ENCODE measurements at regions not wholly inside any gene's neighbourhood (a gene's known extent, or its start where the extent isn't known, plus 50 kb on each side); places are given as distances from the start of the nearest gene placed in this dataset.

GRCh38 chr9:129411501-129412175, 209.3 kb downstream of the C9orf50 start:
- DNase-seq: peak; percentile 26

GRCh38 chr9:129410226-129410625, 210.7 kb downstream of the C9orf50 start:
- DNase-seq: peak; percentile 26

DNA sequence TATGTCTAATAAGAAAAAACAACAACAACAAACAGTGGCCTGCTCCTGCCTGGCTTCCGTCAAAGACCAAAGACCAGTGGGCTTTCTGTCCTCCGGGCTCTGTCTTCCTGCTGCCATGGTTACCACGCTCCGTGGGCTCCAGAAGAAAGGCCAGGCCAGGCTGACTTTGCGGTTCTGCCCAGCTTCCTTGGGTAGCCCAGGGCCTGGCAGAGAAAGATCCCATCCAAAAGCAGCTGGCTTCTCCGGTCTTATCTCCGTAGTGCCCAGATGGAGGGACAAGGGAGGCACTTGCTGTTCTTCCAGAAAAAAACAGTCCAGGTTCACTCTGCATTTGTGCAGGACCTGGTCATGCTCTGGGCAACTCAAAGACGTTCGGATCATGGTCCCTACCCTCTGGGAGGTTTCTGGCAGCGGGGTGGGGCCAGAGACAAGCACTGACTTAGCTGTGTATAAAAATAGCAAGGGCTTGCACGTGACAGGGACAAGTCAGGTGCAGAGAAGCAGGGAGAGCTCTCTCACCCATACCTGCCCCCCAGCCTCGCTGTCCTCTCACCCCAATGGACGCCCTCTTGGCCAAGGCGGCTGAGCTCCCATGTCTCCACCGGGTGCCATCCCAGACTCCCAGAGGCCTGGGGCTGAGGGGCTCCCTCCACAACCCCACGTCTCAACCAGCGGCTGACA, 212.2 kb downstream of the C9orf50 start:
- DNase-seq: peak; percentile 27

DNA sequence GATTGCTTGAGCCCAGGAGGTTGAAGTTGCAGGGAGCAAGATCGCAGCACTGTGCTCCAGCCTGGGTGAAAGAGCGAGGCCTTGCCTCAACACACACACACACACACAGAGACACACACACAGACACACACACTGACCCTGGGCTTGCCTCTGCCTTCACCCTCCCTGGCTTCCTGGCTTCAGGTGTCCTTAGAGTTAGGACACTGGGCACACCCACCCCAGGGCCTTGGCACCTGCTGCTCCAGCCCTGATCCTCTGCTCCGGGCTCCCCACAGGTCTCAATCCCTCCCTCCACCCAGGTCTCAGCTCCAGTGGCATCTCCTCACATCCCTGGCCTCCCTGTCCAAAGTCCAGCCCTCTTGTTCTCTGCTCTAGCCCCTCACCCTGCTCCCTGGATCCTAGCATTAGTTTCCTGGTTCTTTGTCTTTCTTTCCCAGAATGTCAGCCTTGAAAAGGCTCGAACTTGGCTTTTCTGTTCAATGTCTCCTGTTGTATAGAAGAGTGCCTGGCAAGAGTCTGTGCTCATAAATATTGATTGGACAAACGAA, 212.9 kb downstream of the C9orf50 start:
- no peak for DNase-seq

DNA sequence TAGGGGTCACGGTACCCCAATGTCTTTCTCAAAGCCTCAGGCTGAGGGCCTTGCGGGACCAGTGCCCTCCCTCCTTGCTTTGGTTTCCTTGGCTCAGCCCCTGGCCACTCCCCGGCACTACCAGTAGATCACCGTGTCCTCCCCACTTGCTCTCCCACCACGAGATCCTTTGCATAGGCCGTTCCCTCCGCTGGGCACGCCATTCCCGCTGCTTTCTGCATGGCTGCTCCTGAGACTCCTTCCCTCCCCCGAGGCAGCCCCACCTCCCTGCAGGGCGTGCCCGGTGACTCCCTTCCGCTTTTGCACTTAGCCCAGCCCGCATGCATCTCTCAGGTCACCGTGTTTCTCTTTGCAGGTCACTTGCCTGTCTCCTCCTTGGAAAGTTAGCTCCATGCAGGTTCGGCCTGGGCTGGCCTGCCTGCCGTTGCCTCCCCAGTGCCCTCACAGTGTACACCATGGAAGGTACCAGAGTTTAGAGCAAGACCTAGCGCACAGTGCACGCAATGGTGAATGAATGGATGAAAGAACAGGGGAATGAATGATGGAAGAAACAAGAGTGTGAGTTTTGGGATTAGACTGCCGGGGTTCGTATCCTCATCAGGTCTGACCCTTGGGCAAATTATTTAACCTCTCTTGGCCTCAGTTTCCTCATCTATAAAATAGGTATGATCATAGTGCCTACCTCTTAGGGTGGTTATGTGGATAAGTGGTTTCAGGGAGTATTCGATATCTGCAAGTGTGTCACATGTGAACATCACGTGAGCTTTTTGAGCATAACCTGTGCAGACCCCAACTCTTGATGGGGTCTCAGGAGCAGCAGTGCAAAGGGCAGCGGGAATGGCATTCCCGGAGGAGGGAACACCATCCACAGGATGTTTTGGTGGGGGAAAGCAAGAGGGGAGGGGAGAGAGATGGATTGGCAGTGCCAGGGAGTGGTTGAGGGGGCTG, 214.3 kb downstream of the C9orf50 start:
- DNase-seq: peak; percentile 25

DNA sequence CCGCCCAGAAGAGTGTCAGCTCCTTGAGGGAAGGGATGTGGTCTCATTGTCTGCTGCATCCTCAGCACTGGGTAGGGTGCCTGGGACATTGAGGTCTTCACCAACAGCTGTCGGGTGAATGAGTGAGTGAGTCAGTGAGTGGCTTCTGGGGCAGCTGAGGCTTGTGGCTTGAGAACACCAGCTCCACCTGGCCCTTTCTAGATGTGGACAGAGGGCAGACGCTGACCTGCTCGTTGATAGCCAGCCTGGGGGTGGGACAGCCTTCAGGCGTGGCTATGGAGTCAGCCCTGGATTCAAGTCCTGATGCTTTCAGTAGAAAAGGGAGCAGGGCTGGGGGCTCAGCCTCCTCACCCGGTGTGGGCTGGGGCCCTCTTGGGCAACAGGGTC, 215.1 kb downstream of the C9orf50 start:
- DNase-seq: no peak

DNA sequence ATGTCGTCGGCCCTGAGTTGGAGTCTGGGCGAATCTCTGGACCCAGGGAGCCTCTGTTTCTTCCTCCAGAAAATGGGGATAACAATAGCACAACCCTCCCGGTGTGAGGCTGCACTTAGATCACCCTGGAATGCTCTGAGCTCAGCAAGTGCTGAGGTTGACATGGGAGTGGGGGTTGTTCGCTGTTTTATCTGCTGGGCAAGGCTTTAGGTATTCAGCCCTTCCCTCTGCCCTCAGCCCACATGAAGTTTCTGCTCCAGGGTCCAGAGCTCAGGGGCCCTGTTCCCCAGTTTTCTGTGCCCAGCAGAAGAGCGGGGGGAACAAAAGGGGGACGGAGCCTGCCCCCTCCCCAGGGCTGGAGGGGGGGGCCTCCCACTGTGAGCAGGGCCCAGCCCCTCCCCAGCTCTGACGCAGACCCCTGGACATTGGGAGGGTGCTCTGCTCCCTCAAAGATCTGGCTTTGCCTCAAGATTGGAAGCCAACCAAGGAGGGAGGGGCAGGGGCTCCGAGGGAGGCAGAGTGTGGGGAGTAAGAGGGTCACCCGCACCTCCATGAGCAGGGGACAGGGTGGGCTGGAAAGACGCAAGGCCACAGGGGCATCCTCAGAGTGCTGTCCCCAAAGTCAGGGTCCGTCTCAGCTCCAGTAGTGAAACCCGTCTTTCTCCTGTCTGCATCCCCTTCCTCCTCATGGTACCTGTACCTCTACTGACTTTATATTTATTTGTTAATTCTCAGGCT, 215.6 kb downstream of the C9orf50 start:
- DNase-seq: peak; percentile 22

- peak; percentile 19 for DNase-seq
Observed at GRCh38 chr9:129404621-129405020, 216.3 kb downstream of the C9orf50 start.

DNA sequence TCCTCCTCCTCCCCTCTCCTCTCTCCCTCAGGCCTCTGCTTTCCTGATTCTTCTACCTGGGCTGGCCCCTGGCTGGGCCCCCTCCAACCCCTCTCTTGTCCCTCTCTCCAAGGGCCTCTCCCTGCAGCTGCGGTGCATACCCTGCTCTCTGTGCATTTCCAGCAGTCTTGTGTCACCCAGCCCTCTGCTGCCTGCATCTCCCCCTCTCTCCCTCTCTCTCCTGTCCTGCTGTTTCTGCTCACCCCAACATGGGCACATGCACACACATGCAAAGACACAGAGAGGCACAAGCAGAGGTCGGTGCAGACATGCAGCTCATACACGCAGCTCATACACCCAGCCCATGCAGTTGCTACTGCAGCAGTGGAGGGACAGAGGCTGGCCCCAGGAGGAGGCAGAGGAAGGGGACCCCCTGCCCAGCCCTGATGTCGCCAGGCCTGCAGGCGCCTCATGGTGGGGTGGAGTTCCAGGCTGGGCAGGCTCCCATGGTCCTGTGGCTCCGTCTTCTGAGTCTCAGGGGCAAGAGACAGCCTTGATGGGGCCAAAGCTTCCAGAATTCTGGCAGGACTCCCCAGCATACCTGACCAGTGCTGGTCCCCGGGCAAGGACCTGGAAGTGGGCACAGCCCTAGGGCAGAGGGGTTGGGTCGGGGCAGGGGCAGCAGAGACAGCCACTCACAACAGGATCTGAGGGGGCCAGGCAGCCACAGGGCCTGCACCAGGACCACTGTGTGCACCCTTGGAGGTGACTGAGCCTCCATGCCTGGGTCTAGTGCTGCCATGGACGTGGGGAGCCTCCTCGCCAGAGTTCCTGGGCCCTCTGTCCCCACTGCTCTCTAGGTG, 216.9 kb downstream of the C9orf50 start:
- peak; percentile 35 for DNase-seq

DNA sequence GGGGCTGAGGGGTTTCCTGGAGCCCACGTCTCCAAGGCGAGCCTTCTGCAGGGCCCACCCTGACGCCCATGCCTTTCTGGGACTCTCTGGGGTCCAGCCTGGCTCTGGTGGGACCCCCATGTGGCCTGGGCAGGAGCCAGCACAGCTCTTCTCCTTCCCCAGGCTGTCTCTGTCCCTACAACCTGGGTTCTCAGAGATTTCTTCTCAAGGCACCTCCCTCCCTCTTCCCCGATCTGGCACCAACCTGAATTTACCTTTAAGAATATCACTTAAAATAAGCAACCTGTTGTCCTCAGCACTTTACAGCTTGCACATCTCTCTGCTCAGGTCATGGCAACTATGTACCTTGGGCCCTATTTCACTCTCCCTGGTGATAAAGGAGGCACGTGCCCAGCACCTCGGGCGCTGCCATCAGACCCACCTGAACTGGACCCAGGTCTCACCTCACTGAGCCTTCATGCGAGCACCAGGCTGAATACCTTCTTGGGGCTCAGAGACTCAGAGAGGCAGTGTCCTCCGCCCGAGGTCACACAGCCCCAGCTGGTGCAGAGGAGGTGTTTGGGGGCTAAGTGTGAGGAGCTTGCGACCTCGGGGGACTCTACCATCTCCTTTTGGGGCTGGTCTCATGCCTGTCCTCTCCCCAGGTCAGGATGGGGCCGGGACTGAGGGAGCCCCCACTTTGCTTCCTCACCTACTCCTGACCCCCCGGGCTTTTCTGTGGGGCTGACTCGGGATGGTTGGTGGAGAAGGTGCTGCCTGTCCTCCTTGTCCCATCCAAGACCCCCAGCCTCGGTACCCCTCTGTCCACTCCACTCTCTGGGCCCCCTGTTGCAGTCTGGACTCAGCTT, 217.7 kb downstream of the C9orf50 start:
- DNase-seq: peak; percentile 16

DNA sequence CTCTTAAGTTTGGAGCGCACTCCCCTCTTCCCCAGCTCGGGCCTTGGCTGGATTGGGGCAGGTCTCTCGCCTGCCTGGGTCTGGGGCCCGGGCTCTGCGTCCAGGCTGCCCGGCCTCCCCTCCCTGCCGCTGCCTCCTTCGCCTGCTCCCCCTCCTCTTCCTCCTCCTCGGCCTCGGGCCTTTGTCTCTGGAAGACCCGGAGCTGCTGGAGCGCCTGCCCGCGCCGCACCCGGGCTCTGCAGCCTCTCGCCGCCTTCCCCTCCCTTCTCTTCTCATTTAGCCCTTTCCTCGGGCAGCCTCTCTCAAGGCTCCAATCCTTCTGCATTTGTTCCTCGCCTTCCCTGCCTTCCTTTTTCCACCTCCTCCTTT, 218.5 kb downstream of the C9orf50 start:
- DNase-seq: peak; percentile 48

DNA sequence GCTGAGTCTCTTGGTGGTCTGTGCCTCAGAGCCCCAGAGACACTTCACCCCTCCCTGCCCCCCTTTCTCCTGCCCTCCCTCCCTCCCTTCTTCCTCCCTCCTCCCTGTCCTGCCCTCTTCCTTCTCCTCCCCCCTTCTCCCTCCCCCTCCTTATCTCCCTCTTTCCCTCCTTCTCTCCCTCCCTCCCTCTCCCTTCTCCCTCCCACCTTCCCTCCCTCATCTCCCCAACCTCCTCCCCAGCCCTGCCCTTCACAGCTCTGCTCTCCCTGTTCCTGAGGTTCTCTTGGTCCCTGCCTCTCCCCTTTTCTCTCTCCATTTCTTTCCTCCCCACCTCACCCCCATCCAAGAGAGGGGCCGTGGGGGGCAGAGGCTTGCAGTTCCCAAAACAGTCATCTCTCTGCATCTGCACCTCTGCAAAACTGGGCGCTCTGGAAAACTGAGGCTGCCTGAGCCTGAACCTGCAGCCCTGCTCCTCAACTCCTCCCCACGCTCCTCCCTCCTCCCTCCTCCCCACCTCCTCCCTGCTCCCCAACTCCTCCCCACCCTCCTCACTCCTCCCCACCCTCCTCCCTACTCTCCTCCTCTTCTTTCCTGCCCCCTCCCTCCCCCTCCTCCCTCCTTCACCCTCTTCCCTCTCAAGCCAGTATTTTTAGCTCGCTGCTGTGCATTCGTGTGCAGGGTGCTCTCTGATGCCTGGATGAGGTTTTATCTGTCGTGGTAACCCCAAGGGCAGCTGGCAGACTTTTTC, 219.1 kb downstream of the C9orf50 start:
- peak; percentile 56 for DNase-seq

- DNase-seq: peak; percentile 31
Observed at GRCh38 chr9:129400971-129401622, 219.8 kb downstream of the C9orf50 start.

- DNase-seq: peak; percentile 19
Observed at GRCh38 chr9:129400001-129400970, 220.6 kb downstream of the C9orf50 start.

DNA sequence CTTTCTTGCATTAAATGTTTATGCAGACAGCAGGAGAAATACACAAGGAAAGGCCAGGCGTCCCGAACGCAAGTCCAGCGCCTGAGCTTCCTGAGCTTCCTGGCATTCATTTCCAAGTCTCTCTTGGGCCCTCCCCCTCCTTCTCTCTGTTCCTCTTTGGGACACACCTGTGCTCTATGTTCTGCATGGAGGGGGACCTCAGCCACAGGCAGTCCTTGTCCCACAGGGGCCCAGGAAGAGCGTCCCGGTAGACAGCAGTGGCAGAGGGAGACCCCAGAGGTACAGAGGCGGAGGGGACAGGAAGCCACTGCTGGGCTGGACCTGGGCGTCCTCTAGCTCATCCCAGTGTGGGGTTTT, 221.3 kb downstream of the C9orf50 start:
- peak; percentile 37 for DNase-seq

DNA sequence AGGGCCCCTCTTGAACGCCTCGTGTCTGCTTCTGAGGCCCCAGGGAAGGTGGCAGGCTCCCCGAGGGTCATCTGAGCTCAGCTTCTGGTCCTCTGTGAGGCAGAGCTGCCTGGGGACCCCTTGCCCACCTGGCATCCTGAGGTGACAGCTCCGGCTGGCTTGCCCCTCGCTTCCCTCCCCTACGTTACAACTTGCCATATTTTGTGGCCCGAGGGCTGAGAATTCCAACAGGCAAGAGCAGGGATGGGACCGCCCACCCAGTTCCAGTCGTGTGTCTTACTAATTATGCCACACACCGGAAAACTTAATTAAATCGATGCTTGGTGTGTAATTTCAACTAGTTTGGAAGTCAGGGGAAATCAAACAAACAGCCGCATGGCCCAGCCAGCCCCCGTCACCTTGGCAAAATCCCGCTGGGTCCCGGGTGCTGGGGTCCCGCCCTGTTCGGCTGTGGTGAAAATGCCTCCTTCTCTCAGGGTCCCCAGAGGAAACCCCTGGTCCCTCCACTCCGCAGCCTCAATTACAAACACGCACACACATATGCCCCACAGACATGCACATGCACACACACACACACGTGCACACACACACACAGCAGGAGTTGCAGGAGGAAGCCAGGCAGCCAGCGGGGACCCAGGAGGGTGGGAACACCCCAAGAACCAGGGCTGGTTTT, 221.0 kb upstream of the IER5L start:
- DNase-seq: peak; percentile 20

Data from left hindlimb (tissue), 1 donor.